ENCODE measurements at regions not wholly inside any gene's neighbourhood (a gene's known extent, or its start where the extent isn't known, plus 50 kb on each side); places are given as distances from the start of the nearest gene placed in this dataset.

- DNase-seq (ENCODE audit: low read depth) = peak; percentile 41
- peak; percentile 26 for TF ChIP-seq CTCF (IDR thresholded peaks at IDR 0.05; ENCODE audit: insufficient read depth, low read depth, low read length, missing control alignments)
- H3K4me3 ChIP-seq (ENCODE audit: low read depth, low read length) = no peak overlapping the region
These were observed 53.3 kb upstream of the RNU6ATAC start for GRCh38 chr9:134217431-134218210.

GRCh38 chr9:134218230-134218629, 53.9 kb upstream of the RNU6ATAC start:
- no peak for TF ChIP-seq CTCF (IDR thresholded peaks at IDR 0.05; ENCODE audit: insufficient read depth, low read depth, low read length, missing control alignments)
- DNase-seq (ENCODE audit: low read depth) = no peak
- H3K4me3 ChIP-seq (ENCODE audit: low read depth, low read length) = no peak overlapping the region

- no peak overlapping the region for H3K4me3 ChIP-seq (ENCODE audit: low read depth, low read length)
- no peak for TF ChIP-seq CTCF (IDR thresholded peaks at IDR 0.05; ENCODE audit: insufficient read depth, low read depth, low read length, missing control alignments)
- DNase-seq (ENCODE audit: low read depth) = no peak
These were observed 55.3 kb upstream of the RNU6ATAC start for GRCh38 chr9:134219646-134220060.

- H3K4me3 ChIP-seq (ENCODE audit: low read depth, low read length) = no peak overlapping the region
- no peak for TF ChIP-seq CTCF (IDR thresholded peaks at IDR 0.05; ENCODE audit: insufficient read depth, low read depth, low read length, missing control alignments)
- DNase-seq (ENCODE audit: low read depth) = no peak
These were observed 55.9 kb upstream of the RNU6ATAC start for GRCh38 chr9:134220311-134220710.

- no peak for TF ChIP-seq CTCF (IDR thresholded peaks at IDR 0.05; ENCODE audit: insufficient read depth, low read depth, low read length, missing control alignments)
- DNase-seq (ENCODE audit: low read depth) = no peak
- no peak overlapping the region for H3K4me3 ChIP-seq (ENCODE audit: low read depth, low read length)
These were observed 57.1 kb upstream of the RNU6ATAC start for GRCh38 chr9:134221273-134222017.

- no peak for DNase-seq (ENCODE audit: low read depth)
- TF ChIP-seq CTCF (IDR thresholded peaks at IDR 0.05; ENCODE audit: insufficient read depth, low read depth, low read length, missing control alignments) = no peak
- H3K4me3 ChIP-seq (ENCODE audit: low read depth, low read length) = no peak overlapping the region
These were observed 57.7 kb upstream of the RNU6ATAC start for GRCh38 chr9:134222018-134222573.

All from GM12865 (cell line).